Activated B cell treated with CpG ODN at 0.5 μM for 24 hours (primary cell): ENCODE measurements at regions not wholly inside any gene's neighbourhood (a gene's known extent, or its start where the extent isn't known, plus 50 kb on each side); places are given as distances from the start of the nearest gene placed in this dataset.

Experiments used
- ATAC-seq: fragments of 200-7000 bp; cut with Tn5 transposase; one replicate; pipeline ENCODE4 v1.10.0; 2021; ENCODE audit warnings: low read depth, mild to moderate bottlenecking, moderate library complexity
- CTCF ChIA-PET: fragments of 350-600 bp; sonication (Branson Sonifier 250); formaldehyde crosslinking; loops from one replicate; lab custom pipeline; 2021; ENCODE audit warnings: antibody characterized with exemption; lab: Charles Lee
- POLR2A ChIA-PET: fragments of 350-600 bp; sonication (Branson Sonifier 250); formaldehyde crosslinking; loops from one replicate; lab custom pipeline; 2021; ENCODE audit warnings: antibody characterized with exemption; lab: Charles Lee
- DNase-seq: peaks from one replicate; pipeline ENCODE4 v3.0.0; 2022
- H3K27ac Mint-ChIP-seq: one replicate; pipeline ENCODE4 v1.8.0; 2020; ENCODE audit warnings: mixed read lengths
- H3K27me3 Mint-ChIP-seq: one replicate; pipeline ENCODE4 v1.8.0; 2021; ENCODE audit warnings: mixed read lengths
- H3K36me3 Mint-ChIP-seq: one replicate; pipeline ENCODE4 v1.8.0; 2021; ENCODE audit warnings: low read depth, mixed read lengths
- H3K4me1 Mint-ChIP-seq: one replicate; pipeline ENCODE4 v1.8.0; 2021; ENCODE audit warnings: mixed read lengths
- H3K4me3 Mint-ChIP-seq: one replicate; pipeline ENCODE4 v1.8.0; 2020; ENCODE audit warnings: mild to moderate bottlenecking, mixed read lengths
- H3K9me3 Mint-ChIP-seq: one replicate; pipeline ENCODE4 v1.8.0; 2020; ENCODE audit warnings: mixed read lengths
- intact Hi-C: fragments of 100-400 bp; cut with micrococcal nuclease; formaldehyde crosslinking; loops from one replicate; pipeline ENCODE4 v1.15.1; 2024
- TF ChIP-seq, protein P1 (sequence below): fragments of 200-600 bp; IDR thresholded peaks from one replicate; pipeline ENCODE4 v1.8.0; 2022; ENCODE audit warnings: antibody characterized with exemption, mild to moderate bottlenecking

DNA sequence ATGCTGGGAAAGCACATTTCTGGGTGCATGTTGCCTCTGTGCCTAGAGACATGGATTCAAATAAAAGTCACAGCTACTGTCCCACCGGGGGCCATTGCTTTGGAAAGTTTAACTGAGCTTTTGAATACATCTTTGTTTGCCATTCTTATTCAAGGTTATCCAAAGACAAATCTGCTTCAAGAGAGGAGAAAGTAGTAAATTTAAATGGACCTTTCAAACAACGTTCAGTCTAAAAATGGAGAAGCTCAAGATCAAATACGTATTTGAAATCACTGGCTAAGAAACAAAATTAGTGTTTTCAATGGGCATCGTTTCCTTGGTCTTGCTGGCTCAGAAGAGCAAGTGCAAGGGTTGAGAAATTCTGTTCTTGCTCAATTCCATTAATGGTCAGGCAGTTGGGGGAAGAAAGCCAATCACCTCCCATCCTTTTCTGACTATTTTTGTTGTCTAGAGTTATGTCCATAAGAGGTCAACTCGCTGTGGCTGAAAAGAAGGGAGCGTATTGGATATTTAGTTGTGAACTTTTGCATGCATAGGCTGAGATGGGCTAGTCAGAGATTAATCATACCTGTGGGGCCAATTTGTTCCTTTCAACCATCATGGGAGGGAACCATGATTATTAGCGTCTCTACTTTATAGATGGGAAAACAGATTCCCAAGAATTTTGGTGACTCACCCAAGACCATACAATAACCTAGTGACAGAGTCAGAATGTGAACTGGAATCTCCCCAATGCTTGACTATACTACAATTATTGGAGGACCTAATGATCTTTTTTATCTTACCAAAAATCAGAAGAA lies 276.2 kb upstream of the TNC start:
- POLR2A ChIA-PET = no interaction called here

GRCh38 chr9:115395511-115396021 lies 277.6 kb upstream of the TNC start:
- ATAC-seq (no peak), DNase-seq (no peak)
- Mint-ChIP-seq H3K4me1 (no peaks in the 10 kb centered on the region), H3K27me3 (no peaks in the 10 kb centered on the region), H3K9me3 (no peaks in the 10 kb centered on the region), H3K4me3 (no peak overlapping the region), H3K36me3 (no peaks in the 10 kb centered on the region), H3K27ac (no peak overlapping the region)
- TF ChIP-seq, protein P1, sequence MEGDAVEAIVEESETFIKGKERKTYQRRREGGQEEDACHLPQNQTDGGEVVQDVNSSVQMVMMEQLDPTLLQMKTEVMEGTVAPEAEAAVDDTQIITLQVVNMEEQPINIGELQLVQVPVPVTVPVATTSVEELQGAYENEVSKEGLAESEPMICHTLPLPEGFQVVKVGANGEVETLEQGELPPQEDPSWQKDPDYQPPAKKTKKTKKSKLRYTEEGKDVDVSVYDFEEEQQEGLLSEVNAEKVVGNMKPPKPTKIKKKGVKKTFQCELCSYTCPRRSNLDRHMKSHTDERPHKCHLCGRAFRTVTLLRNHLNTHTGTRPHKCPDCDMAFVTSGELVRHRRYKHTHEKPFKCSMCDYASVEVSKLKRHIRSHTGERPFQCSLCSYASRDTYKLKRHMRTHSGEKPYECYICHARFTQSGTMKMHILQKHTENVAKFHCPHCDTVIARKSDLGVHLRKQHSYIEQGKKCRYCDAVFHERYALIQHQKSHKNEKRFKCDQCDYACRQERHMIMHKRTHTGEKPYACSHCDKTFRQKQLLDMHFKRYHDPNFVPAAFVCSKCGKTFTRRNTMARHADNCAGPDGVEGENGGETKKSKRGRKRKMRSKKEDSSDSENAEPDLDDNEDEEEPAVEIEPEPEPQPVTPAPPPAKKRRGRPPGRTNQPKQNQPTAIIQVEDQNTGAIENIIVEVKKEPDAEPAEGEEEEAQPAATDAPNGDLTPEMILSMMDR = no peak
- intact Hi-C loops = no loop called here
- CTCF ChIA-PET = no interaction called here
- POLR2A ChIA-PET = no interaction called here

More for the DNA sequence above, 276.2 kb upstream of the TNC start:
- CTCF ChIA-PET = no interaction called here
- Mint-ChIP-seq H3K36me3 (no peaks in the 10 kb centered on the region), H3K4me3 (no peak overlapping the region), H3K27ac (no peak overlapping the region), H3K9me3 (no peaks in the 10 kb centered on the region), H3K4me1 (no peaks in the 10 kb centered on the region), H3K27me3 (no peaks in the 10 kb centered on the region)
- intact Hi-C loops = no loop called here
- TF ChIP-seq, protein P1 = no peak
- DNase-seq (no peak), ATAC-seq (no peak)

DNA sequence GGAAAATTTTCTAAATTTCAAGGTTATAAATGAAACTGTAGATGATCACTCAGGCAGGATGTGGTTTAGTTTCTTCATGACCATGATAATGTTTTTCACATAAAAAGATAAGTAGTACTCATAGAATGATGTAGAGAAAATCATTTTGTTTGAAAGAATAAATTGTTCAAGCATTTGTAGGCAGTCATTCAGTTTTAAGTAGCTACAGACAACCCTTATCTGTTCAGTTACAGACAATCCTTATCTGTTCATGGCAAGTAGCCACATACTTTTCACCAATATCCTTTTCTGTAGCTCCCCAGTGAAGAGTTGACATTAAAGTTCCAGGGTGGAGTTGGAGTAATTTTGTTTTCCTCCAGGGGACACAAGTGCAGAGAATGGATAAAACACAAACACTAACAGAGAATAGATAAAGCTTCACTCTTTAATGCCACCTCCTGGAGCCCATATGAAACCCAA lies 278.1 kb upstream of the TNC start:
- Mint-ChIP-seq H3K9me3 (no peaks in the 10 kb centered on the region), H3K27ac (no peak overlapping the region), H3K27me3 (no peaks in the 10 kb centered on the region), H3K4me3 (no peak overlapping the region), H3K4me1 (no peaks in the 10 kb centered on the region), H3K36me3 (no peaks in the 10 kb centered on the region)
- POLR2A ChIA-PET = no interaction called here
- CTCF ChIA-PET = no interaction called here
- intact Hi-C loops = no loop called here
- TF ChIP-seq, protein P1 = no peak
- ATAC-seq = no peak
- DNase-seq = no peak

DNA sequence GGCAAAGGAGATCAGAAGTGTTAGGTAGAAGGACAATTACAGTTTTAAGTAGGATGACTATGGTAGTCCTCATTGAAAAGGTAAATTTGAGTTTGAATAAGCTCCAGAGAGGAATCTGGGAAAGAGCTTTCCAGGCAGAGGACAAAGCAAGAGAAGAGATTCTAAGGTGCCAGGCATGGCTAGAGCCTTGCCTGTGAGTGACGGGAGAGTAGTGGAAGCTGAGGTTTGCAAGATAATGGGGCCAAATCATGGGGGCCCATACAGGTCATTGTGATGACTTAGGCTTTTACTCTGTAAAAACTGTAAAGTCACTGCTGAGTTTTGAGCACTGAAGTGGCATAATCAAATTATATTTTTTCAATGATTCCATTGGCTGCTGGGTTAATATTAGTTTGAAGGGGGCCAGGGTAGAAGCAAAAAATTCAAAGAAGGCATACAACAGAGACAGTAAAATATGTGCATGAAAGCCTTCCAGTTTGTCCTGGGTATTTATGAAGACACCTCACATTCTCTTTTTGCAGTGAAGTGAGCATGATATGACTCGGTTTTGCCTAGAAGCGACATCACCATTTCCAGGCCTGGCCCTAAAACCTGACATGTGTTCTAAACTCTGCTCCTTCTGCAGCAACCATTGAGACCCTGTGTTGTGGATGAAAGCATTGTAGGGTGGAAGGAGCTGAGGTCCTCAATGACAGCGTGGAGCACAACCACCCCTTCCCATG lies 279.8 kb upstream of the TNC start:
- H3K9me3 Mint-ChIP-seq = no peaks in the 10 kb centered on the region
- H3K27ac Mint-ChIP-seq = no peak overlapping the region
- TF ChIP-seq, protein P1 = no peak
- intact Hi-C loops = no loop called here
- no peak overlapping the region for H3K4me3 Mint-ChIP-seq
- ATAC-seq = no peak
- H3K27me3 Mint-ChIP-seq = no peaks in the 10 kb centered on the region
- DNase-seq = no peak
- no peaks in the 10 kb centered on the region for H3K4me1 Mint-ChIP-seq
- POLR2A ChIA-PET = no interaction called here
- CTCF ChIA-PET = no interaction called here
- no peaks in the 10 kb centered on the region for H3K36me3 Mint-ChIP-seq

DNA sequence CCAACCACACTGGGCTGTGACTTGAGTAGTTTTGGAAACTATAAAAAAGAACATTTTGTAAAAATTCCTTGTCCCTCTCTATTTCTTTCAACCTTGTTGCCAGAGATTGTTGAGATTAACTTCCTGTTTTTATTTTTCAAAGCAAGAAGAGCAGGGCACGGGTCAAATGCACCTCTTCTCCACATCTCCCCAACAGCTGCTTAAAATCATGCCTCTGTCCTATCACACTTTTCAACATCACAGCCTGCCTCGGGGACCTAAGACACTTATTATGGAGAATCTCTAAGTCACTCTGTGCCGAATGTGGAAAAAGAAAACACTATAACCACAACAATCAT lies 280.3 kb upstream of the TNC start:
- POLR2A ChIA-PET = no interaction called here
- TF ChIP-seq, protein P1 = no peak
- no peaks in the 10 kb centered on the region for H3K36me3 Mint-ChIP-seq
- no peaks in the 10 kb centered on the region for H3K4me1 Mint-ChIP-seq
- H3K9me3 Mint-ChIP-seq = no peaks in the 10 kb centered on the region
- no peaks in the 10 kb centered on the region for H3K27me3 Mint-ChIP-seq
- ATAC-seq (no peak), DNase-seq (no peak)
- H3K27ac Mint-ChIP-seq = no peak overlapping the region
- no peak overlapping the region for H3K4me3 Mint-ChIP-seq
- CTCF ChIA-PET = no interaction called here
- intact Hi-C loops = no loop called here
